GM19397 (cell line): ENCODE measurements at regions not wholly inside any gene's neighbourhood (a gene's known extent, or its start where the extent isn't known, plus 50 kb on each side); places are given as distances from the start of the nearest gene placed in this dataset.
A peak's percentile ranks its signal among the peaks of the same experiment; 100 is the strongest.

ENCODE experiments used
- ATAC-seq: cut with Tn5 transposase; IDR thresholded peaks from one replicate; pipeline ENCODE4 v1.9.1; 2021; ENCODE audit warnings: mild to moderate bottlenecking, moderate library complexity; ENCODE audit not compliant: unreplicated experiment

DNA sequence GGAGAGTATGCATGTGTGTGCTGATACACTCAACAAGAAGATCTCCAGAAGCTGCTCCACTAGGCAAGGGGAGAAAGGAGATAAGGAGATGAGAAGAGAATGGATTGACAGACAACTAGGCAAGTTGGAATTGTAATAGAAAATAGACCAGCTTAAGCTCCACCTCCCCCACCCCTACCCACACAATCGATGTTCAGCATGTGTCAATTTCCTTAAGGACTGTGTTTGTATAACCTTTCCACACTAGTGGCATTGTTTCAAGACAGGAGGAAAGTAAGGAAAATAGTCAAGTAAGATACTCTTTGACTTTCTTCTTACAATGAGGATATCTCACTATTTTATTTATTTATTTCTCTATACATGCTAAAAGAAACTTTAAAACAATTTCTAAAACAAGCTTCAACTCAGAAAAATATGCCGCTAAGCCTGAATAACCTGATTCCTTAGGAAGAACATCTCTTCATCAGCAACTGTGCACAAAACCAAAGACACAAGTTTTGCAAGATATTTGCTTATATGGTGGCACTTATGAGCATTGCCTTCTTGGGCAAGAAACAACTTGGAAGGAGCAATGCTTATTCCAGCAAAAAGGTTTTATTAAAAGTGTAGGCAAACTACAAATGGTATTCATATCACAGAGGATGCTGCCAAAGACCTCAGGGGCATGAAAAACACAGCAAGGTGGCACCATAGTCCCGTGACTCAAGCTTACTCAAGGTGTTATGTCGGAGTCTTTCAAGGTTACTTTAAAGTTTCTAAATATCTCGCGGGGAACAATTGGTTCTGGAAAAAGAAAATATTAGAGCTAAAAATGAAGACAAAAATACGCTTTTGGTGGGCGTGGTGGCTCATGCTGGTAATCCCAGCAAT, 249.1 kb downstream of the COL12A1 start:
- no peak for ATAC-seq

DNA sequence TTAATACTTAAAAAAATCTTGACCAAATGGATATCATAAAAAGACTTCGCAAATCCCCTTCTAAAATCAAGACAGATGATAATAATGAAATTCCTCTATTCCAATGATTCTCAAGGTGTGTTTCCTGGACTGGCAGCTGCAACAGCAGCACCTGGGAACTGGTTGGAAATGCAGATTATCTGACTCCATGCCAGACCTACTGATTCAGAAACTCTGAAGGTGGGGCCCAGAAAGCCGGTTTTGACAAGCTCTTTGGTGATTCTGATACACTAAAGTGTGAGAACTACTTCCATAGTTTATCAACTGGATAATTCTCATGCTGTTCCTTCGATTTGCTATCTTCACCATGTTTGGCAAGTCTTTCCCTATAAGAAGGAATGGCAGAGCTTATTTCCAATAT, 252.1 kb downstream of the COL12A1 start:
- no peak for ATAC-seq

DNA sequence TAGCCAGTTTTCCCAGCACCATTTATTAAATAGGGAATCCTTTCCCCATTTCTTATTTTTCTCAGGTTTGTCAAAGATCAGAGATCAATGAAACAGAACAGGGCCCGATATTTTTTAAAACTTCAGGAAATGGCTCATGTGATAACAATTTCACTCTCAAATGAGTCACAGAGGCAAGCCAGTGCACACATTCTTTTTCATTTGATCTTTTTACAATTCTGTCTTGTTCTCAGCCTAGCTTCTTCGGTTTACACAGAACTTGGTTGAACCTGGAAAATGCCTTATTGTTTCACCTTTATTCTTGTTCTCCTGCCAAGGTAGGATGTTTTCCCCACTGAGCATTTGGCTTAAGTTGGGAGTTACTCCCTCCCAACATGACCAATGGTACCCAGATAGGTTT, 258.9 kb downstream of the COL12A1 start:
- ATAC-seq, result no peak

DNA sequence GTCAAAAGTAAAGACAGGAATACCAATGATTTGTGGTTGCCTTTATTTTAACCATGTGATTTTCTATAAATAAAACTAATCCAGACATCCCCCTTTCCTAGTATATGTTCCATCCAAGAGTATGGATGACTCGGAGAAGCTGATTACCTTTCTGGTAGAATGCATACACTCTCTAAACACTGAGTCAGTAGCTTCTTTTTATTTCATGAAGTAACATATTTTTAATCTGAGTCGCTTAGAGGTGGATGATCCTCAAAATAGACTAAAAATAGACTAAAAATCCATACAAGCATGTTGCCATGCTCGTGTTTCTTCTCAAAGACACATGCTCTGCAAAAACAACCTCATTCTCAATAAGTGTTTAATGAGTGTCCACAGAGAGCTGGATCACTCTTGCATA, 263.7 kb downstream of the COL12A1 start:
- no peak for ATAC-seq

DNA sequence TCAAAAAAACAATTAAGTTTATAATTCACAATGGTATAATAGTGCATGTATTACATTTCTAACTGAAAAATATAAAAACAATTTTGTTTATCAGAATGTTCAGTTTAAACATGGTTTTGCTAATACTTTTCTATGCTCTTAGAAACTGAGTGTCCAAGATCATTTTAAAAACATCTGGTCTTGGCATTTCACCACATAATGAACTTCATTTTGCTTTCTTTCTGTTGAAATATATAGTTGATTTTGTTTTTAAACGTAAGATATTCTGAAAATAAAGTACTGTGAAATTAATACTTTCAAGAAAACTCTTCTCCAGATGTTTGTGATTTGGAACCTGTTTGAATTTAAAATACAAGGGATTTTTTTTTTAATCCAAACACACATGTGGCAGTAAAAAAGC, 264.4 kb downstream of the COL12A1 start:
- no peak for ATAC-seq

DNA sequence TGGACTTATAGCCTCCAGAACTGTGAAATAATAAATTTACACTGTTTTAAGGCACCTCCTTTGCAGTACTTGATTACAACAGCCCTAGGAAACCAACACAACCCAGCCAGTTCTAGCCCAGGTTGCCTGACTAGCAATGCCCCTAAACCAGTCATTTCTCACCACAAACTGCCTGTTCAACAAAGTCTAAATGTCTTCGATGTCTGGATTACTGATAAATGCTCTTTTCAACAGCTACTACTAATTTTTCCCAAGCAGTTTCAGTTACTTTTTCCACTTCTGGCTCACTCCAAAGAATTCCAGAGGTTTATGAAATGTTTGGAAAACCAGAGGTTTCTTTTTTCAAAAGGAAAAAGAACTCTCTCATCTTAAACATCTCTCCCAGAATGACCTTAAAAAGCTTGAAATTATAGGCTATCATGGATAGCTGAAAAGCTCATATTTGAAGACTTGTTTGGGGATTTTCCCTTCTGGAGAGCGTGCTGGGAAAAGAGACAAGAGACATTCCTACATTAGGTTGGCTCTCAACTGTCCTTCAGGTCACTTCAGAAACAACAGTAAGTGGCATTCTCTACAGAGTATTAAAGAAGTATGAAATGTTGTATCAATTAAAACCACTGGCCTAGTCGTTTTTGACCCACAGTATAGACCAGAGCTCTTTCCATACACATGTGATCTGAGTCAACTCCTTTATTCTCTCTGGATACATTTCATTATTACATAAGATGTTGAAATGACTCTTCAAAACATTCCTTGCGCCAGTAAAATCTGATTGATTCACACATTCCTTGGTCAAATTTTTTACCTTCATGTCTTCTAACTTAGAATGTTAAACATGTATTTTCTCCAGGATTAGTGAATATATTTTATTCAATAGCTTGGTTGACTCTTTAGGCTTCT, 265.9 kb downstream of the COL12A1 start:
- ATAC-seq, result no peak

DNA sequence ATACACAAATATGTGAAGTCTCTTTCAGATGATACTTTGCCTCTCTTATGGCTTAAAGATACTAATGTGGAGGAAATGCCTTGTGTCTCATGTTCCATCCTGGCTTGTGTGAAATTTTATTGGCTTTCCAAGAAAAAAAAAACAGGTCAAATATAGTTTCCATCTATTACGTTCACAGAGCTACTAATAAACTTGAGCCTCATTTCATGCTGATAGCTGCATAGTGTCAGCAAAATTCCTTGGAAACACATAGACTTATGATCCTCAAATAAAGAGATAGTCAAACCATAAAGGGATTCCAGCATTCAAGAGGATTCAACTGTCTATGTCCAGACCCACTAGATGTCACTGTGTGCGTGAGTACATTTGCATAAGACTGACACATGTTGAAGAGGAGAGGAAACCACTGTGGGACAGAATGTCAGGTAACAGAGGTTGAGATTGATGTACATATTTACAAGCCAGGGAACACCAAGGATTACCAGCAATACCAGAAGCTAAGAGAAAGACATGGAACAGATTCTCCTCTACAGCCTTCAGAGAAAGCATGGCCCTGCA, 266.6 kb downstream of the COL12A1 start:
- ATAC-seq, result no peak

DNA sequence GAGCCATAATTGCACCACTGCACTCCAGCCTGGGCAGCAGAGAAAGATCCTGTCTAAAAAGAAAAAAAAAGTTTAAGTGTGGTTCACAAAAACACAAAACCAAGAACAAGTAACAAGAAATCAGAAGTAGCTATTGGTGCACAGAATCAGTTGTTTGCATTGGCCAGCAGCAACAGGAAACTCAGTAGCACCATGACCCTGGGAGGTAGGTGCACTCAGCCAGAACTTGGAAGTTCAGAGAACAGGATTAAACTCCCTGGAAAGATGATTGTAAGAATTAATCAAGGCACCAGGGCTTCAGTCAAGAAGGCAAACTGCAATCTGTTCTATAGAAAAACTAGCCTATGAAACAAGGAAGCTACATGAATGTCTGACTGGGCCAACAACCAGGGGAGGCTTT, 267.9 kb downstream of the COL12A1 start:
- ATAC-seq, result no peak

DNA sequence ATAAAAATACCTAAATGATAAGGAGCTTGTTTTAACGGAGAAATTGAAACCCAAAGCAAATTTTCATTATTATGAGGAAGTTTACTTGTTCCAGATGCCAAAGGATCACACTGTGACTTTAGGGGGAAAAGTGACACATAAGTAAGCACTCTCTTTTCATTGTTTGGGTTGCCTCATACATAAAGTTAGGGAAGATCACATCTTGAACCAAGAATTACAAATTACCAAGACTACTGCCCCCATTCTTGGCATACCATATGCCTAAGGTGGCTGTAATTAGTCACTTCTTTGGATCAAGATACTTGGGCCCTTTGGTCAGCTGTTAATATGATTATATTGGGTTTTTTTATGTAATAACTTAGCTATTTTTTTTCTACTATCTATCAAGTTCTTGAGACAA, 269.0 kb downstream of the COL12A1 start:
- no peak for ATAC-seq

DNA sequence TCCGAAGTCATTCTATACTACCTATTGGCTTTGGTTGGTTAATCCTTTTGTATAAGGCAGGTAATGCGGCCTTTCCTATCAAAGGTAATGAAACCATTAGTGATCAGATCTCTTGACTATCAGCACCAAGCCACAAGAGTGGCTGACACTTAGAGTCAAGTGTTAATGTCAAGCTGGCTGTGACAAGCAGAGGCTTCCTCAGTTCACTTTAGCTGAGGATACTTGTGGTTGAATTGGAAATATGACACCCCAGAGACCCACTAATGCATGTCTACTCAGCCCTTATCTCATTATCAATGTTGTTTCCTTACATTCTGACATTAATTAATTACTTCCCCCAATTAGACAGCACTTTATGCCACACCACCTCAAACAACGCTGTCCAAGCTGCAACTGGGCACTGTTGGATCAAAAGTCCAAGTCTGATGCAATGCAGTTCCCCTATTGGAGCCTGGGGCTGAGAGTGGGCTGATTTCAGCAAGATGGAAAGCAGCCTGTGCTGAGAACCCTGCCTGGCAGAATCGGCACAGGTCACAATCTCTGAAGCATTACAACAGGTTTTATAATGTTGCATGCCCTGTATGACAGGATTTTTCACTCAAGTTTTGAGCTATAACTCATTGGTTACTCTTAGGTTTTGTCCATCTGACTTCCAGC, 273.5 kb downstream of the COL12A1 start:
- ATAC-seq, result no peak

DNA sequence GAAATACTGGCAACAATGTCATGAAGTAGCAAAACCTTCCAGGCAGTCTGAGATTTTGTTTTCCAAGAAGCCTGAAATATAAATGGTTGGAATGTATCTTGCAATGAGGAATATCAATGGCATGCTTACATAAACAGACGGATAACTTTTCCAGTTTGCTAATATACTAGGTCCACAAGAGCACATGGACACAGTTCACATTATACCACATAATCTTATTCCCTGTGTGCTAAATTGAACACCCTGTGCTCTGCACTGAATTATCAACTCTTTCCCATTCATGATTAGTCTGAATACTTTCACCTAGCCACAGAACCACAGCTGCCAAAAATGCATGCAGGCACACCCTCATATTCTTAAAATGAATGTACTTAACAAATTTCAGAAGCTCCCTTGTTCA, 274.3 kb downstream of the COL12A1 start:
- ATAC-seq, result no peak

DNA sequence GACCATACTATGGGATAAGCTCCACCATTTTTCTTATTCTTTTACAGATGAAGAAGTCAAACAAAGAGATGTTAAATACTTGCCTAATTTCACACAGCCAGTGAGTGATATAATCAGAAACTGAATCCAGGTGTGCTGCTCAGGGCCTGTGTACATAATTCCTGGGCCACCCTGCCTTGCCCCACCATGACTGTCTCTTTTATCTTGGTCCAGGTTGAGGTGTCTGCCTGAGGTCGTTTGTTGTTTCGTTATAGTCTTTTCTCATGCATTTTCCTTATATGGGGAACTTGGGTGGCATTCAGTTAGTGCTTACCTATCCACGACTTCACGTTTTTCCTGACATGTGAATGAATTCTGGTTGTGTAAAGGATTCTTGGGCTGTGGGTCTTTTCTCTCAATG, 277.6 kb downstream of the COL12A1 start:
- no peak for ATAC-seq

DNA sequence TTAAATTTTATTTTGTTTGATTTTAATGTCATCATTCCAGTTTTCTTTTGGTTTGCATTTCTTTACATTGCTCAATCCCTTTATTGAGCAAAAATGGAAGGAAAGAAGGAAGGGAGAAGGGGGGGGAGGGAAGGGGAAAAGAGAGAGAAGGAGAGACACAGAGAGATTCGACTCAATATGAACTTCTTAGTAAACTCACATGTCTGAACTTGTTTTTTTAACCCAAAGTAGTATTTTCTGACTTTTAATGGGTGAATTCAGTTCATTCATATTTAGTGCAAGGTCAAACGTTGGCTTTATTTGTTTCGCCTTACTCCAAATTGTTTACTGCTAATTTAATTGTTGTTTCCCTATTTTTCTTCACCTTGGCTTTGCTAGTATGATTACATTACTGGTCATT, 278.6 kb downstream of the COL12A1 start:
- no peak for ATAC-seq

DNA sequence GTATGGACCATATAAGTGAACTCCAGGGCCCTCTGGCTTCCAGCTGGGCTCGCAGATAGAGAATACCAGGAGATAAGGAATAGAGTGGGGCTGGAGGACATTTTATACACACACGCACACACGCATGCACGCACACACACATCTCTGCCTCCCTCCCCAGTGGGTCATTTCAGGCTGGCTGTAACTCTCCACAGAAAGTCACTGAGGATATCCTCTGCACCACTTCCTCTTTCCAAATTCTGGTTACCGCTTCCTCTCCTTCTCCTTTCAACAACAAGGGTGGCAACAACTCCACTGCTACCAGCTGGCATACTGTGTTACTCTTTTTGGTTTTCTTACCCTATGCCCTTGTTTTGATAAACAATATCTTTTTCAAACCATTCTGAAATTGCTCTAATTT, 280.2 kb downstream of the COL12A1 start:
- ATAC-seq, result peak; percentile 90

DNA sequence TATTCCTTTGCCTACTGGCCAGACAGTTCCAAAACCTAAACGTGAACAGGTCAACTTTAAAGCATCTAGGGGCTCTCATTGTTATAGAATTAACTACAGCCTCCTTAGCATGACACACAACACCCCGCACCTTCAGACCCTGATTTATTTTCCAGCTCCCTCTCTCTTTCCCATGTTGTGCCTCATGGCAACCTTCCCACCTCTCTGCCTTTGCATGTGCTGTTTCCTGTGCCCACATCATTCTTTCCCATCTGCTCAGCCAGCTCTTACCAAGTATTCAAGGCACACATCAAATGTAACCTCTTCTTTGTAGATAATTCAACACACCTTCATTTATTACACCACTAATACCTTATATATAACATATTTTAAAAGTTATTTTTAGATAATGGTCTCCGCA, 291.0 kb downstream of the COL12A1 start:
- ATAC-seq, result no peak

DNA sequence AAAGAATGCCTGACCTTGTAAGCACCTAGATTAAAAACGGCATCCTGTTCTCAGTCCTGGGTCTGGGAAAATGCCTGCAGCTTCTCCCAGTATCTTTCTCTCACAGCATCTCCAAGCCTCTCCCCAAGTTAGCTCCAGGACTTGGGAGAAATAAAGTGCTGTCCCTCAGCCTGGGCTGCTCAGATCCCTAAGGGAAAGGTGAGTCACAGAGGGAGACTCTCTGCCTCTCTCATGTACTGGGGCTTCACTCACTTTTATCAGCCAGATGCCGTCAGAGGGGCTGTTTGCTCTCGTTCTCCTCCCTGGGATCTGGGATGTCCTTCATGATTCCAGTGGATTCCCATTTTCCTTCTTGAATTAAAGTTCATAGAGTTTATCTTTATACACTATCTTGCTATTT, 293.6 kb downstream of the COL12A1 start:
- ATAC-seq, result no peak

DNA sequence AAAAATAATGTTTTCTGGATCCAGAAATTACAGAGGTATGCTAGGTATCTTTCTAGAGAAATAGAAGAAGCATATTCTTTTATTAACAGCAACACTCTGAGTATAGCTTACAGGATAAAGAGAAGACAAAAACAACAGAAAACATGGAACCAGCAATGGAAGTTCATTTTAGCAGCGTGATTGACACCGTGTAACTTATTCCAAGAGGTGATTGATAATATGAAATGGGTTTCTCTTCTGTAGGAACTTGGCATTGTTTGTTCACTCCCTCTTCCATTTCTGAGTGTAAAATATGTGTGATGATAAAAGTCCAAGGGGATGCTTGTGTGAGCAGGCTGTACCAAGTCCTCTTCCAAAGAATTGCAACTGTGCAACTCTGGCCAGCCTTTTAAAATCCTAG, 303.0 kb downstream of the COL12A1 start:
- no peak for ATAC-seq

DNA sequence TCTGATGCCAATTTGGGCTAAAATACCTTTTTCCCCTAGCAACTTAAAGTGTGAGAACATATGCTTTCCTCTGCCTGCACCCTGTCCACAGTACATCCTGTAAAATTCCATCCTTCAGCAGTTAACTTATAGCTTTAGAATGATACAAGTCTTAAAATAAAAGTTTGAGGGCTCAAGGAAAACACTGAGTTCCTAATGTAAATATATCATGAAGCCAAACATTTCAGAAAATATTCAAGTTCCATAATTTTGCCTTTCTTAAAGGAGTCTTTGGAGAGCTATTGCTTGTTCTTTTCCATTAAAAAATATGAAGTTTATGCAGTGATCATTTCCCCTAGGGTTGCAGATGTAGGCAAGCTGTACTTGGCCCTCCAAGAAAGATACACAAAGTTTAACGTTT, 303.8 kb downstream of the COL12A1 start:
- ATAC-seq, result no peak

DNA sequence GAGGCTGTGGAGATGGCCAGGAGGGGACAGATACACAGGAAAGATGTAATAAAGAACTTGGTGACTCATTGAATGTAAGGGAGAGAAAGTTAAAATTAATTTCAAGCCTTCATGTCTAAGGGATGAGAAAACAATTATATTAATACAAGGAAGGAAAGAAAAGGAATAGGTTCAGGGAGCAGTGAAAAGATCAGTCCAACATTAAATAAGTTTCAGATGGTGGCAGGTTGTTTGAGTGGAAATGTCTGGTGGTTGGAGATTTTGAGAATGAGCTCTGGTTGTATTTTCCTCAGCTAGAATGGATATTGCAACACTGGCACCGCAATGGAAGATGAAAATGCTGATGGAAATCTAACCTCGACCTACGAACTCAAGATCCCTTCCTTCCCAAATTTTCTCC, 304.3 kb downstream of the COL12A1 start:
- ATAC-seq, result no peak

DNA sequence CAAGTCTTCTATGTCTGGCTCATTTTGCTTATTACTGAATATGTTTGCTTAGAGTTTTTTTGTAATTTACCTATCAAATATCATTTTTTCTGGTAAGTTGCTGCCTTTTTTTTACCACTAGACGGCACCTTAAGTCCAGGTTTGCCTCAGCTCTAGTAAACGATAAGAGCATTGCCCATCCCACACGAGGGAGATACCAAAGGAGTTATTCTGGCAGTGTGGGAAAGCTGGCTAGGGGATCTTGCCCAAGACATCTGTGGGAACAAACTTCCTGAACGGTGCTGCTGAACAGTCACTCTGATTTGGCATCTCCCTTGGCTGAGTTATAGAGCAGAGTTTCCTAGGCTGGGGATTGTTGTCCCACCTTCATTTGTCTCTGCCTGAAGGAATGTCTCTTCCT, 306.4 kb downstream of the COL12A1 start:
- no peak for ATAC-seq

DNA sequence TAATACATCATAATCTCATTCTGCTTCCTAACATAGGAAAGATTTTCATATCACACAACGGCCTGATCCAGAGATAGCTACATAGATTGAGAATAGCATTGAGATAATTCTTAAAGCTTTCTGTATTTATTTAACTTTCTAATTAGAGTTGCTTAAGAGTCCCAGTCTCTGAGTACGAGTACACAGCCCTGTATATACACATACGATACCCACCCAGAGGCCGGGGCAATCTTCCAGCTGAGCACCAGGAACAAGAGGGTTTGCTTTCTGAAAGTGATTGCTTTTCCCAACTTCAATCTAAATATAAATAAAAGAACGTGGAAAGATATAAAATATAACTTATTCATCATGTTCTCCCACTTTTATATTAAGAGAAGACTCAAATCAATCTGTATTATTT, 313.8 kb downstream of the COL12A1 start:
- no peak for ATAC-seq
